ENCODE measurements at regions not wholly inside any gene's neighbourhood (a gene's known extent, or its start where the extent isn't known, plus 50 kb on each side); places are given as distances from the start of the nearest gene placed in this dataset.

GRCh38 chr17:72429066-72429638 lies 308.3 kb downstream of the SOX9 start:
- H3K27ac Mint-ChIP-seq, result no peak overlapping the region
- H3K4me3 Mint-ChIP-seq, result no peak overlapping the region
- Histone ChIP-seq H3K79me2 (replicated peaks; ENCODE audit: insufficient read depth) (no peaks in the 10 kb centered on the region), H3K4me2 (no peak overlapping the region), H3F3A (replicated peaks; ENCODE audit: low read depth) (no peaks in the 10 kb centered on the region), H3K36me3 (ENCODE audit: insufficient read depth) (no peaks in the 10 kb centered on the region), H2AFZ (no peak overlapping the region), H3K27me3 (ENCODE audit: insufficient read depth) (no peaks in the 10 kb centered on the region), H3K9me2 (ENCODE audit: insufficient read depth) (no peaks in the 10 kb centered on the region), H3K4me3 (no peak overlapping the region), H4K20me1 (replicated peaks; ENCODE audit: insufficient read depth) (no peaks in the 10 kb centered on the region), H3K27ac (ENCODE audit: low read depth) (no peak overlapping the region), H3K4me1 (ENCODE audit: insufficient read depth) (no peaks in the 10 kb centered on the region)
- no peaks in the 10 kb centered on the region; the same call in 2 of the 3 replicates for H3K36me3 Mint-ChIP-seq (ENCODE audit: low read depth)
- no peak for ATAC-seq
- H3K27me3 Mint-ChIP-seq (ENCODE audit: insufficient read depth, low read depth, poor library complexity), result peaks cover 5% of the 10 kb centered on the region
- no peak for DNase-seq (ENCODE audit: low spot score)
- no peak for TF ChIP-seq ZNF114 (CRISPR knock-in tag; IDR thresholded peaks at IDR 0.05)
- TF ChIP-seq NANOG (IDR thresholded peaks at IDR 0.05; ENCODE audit: borderline replicate concordance), result no peak
- no peak for TF ChIP-seq CREB1 (CRISPR knock-in tag; IDR thresholded peaks at IDR 0.05; ENCODE audit: low read depth)
- TF ChIP-seq REST (IDR thresholded peaks at IDR 0.05; ENCODE audit: unreplicated experiment), result no peak
- TF ChIP-seq ZNF462 (CRISPR knock-in tag; IDR thresholded peaks at IDR 0.05), result no peak
- TF ChIP-seq EZH2phosphoT487 (IDR thresholded peaks at IDR 0.05; ENCODE audit: unreplicated experiment), result no peak
- no peak for TF ChIP-seq EZH2 (IDR thresholded peaks at IDR 0.05; ENCODE audit: low read depth, unreplicated experiment)
- no peak for TF ChIP-seq ZNF331 (CRISPR knock-in tag; IDR thresholded peaks at IDR 0.05; ENCODE audit: low read depth)
- no peak for TF ChIP-seq CTCF (conservative IDR thresholded peaks at IDR 0.05; ENCODE audit: low read depth in 2 of 2)
- no peak for TF ChIP-seq POLR2AphosphoS5 (IDR thresholded peaks at IDR 0.05; ENCODE audit: low read depth)
- no peak for TF ChIP-seq JUNB (IDR thresholded peaks at IDR 0.05; ENCODE audit: unreplicated experiment)
- no peak for TF ChIP-seq ETS1 (IDR thresholded peaks at IDR 0.05)
- no peak for TF ChIP-seq STAT1 (IDR thresholded peaks at IDR 0.05; ENCODE audit: unreplicated experiment)
- no peaks in the 10 kb centered on the region for H3K9me3 Mint-ChIP-seq
- peaks cover 18% of the 10 kb centered on the region for H3K4me1 Mint-ChIP-seq

Data from GM23338 (cell line).